ENCODE measurements at regions not wholly inside any gene's neighbourhood (a gene's known extent, or its start where the extent isn't known, plus 50 kb on each side); places are given as distances from the start of the nearest gene placed in this dataset.

GRCh38 chr12:65603438-65604351 lies 220.6 kb upstream of the HMGA2 start:
- H3K27ac Mint-ChIP-seq = no peak overlapping the region
- ATAC-seq (no peak), DNase-seq (ENCODE audit: low spot score in 2 of 2) (no peak)
- H3K9me3 Mint-ChIP-seq = peaks cover 3% of the 10 kb centered on the region
- H3K36me3 Mint-ChIP-seq = no peaks in the 10 kb centered on the region
- H3K4me3 Mint-ChIP-seq = no peak overlapping the region
- no peaks in the 10 kb centered on the region for H3K4me1 Mint-ChIP-seq

GRCh38 chr12:65605019-65605418 lies 219.3 kb upstream of the HMGA2 start:
- Mint-ChIP-seq H3K4me3 (no peak overlapping the region), H3K36me3 (no peaks in the 10 kb centered on the region), H3K27ac (no peak overlapping the region), H3K4me1 (no peaks in the 10 kb centered on the region), H3K9me3 (peaks cover 3% of the 10 kb centered on the region)
- no peak for DNase-seq (ENCODE audit: low spot score in 2 of 2)
- no peak for ATAC-seq

DNA sequence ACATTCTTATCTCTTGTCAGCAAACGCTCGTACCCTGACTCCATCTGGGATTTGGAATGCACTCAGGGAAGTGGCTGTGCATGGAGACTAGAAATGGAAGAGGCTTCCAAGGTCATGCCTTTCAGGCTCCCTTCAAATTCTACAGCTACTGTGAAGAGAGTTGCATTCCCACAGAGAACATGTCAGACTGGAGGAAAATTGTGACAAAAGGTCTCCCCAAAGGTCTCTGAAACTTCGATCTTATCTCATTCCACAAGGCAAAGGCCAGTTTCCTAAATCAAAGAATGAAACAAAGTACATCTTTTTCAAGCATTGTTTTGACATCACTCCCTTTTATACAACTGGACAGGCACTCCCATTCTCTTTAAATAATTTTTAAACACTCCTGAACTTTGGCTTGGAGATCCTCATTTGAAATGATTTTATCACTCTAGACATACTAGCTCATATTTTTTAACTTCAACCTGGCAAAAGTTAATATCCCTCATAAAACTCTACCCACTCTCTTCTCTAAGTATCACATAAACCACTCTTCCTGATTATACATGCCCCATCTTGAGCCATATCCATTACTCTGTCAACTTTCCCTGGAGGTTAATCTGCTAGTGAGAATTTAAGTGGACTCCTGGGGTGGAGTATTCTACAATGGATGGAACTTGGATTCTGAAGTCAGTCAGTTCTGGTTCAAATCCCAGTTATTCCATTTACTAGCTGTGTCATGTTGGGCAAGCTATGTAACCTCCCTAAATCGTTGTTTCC lies 218.1 kb upstream of the HMGA2 start:
- H3K27ac Mint-ChIP-seq = no peak overlapping the region
- ATAC-seq = no peak

DNA sequence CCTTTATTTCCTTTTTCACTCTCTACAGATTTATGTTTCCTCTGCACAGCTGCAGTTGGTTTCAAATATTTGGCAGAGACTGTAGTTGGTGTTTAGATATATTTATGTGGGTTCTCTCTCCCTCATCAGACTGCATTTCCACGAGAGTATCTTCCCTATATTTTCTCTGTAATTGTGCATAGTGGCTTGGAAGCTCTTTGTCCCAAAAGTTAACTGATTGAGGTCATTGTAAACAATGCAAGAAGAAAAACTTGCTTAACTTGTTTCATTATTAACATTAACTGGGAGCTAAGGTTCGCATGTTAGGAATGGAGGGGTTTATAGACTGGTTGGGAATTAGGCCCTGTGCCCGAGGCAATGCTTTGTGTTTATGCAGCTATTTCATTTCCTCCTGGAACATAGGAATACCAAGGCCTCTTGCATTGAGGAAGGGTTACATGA lies 216.9 kb upstream of the HMGA2 start:
- no peak for ATAC-seq

More for the DNA sequence above, 218.1 kb upstream of the HMGA2 start:
- H3K4me3 Mint-ChIP-seq = no peak overlapping the region
- H3K36me3 Mint-ChIP-seq = no peaks in the 10 kb centered on the region
- no peaks in the 10 kb centered on the region for H3K4me1 Mint-ChIP-seq
- peaks cover 3% of the 10 kb centered on the region for H3K9me3 Mint-ChIP-seq
- no peak for DNase-seq (ENCODE audit: low spot score in 2 of 2)

GRCh38 chr12:65608319-65608916 lies 215.9 kb upstream of the HMGA2 start:
- no peak overlapping the region for H3K27ac Mint-ChIP-seq
- no peak overlapping the region for H3K4me3 Mint-ChIP-seq
- ATAC-seq = no peak

More for the DNA sequence above, 216.9 kb upstream of the HMGA2 start:
- DNase-seq (ENCODE audit: low spot score in 2 of 2) = no peak
- Mint-ChIP-seq H3K27ac (no peak overlapping the region), H3K36me3 (no peaks in the 10 kb centered on the region), H3K4me1 (no peaks in the 10 kb centered on the region), H3K9me3 (peaks cover 3% of the 10 kb centered on the region), H3K4me3 (no peak overlapping the region)

GRCh38 chr12:65609359-65609771 lies 214.9 kb upstream of the HMGA2 start:
- no peaks in the 10 kb centered on the region for H3K4me1 Mint-ChIP-seq
- H3K36me3 Mint-ChIP-seq = no peaks in the 10 kb centered on the region
- ATAC-seq (no peak), DNase-seq (ENCODE audit: low spot score in 2 of 2) (no peak)
- no peak overlapping the region for H3K27ac Mint-ChIP-seq
- peaks cover 6% of the 10 kb centered on the region for H3K9me3 Mint-ChIP-seq
- H3K4me3 Mint-ChIP-seq = no peak overlapping the region

More at GRCh38 chr12:65608319-65608916, 215.9 kb upstream of the HMGA2 start:
- peaks cover 5% of the 10 kb centered on the region for H3K9me3 Mint-ChIP-seq
- no peak for DNase-seq (ENCODE audit: low spot score in 2 of 2)
- H3K36me3 Mint-ChIP-seq = no peaks in the 10 kb centered on the region
- H3K4me1 Mint-ChIP-seq = no peaks in the 10 kb centered on the region

GRCh38 chr12:65611396-65611795 lies 212.9 kb upstream of the HMGA2 start:
- no peaks in the 10 kb centered on the region for H3K36me3 Mint-ChIP-seq
- no peaks in the 10 kb centered on the region for H3K4me1 Mint-ChIP-seq
- H3K27ac Mint-ChIP-seq = no peak overlapping the region
- DNase-seq (ENCODE audit: low spot score in 2 of 2) (no peak), ATAC-seq (no peak)
- no peak overlapping the region for H3K4me3 Mint-ChIP-seq
- peaks cover 5% of the 10 kb centered on the region for H3K9me3 Mint-ChIP-seq

- H3K4me3 Mint-ChIP-seq = no peak overlapping the region
- ATAC-seq (no peak), DNase-seq (ENCODE audit: low spot score in 2 of 2) (no peak)
Observed at GRCh38 chr12:65612440-65612839, 211.8 kb upstream of the HMGA2 start.

GRCh38 chr12:65613692-65614091 lies 210.6 kb upstream of the HMGA2 start:
- no peak for DNase-seq (ENCODE audit: low spot score in 2 of 2)
- H3K9me3 Mint-ChIP-seq = peaks cover 7% of the 10 kb centered on the region

More at GRCh38 chr12:65612440-65612839, 211.8 kb upstream of the HMGA2 start:
- H3K4me1 Mint-ChIP-seq = no peaks in the 10 kb centered on the region
- peaks cover 5% of the 10 kb centered on the region for H3K9me3 Mint-ChIP-seq
- H3K36me3 Mint-ChIP-seq = no peaks in the 10 kb centered on the region
- no peak overlapping the region for H3K27ac Mint-ChIP-seq

DNA sequence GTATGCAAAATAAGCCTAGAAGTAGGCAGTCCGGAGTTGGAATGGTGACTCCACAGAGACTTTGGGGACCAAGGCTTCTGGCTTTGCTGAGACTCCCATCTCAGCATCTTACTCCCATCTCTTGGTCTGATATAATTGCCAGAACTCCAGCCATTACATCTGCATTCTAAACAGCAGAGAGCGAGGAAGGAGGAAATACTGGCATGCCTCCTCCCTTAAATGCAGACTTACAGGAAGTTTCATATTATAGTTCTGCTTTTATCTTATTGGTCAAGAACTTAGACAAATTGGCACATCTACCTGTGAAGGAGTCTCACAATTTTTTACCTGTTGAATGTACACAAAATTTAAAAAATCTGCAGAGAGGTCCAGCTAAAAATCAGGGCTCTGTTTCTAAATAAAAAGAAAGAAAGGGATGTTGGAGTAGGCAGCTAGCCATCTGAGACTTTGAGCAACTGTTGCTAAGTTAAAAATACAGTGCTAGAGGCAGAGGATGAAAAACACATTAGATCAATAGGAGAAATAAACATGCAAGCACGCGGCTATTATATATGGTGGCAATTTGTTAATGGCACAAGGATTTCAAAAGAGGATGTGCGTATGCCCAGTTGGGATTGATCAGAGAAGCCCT lies 209.9 kb upstream of the HMGA2 start:
- DNase-seq (ENCODE audit: low spot score in 2 of 2) (no peak), ATAC-seq (no peak)
- H3K4me3 Mint-ChIP-seq = no peak overlapping the region
- H3K4me1 Mint-ChIP-seq = no peaks in the 10 kb centered on the region
- no peak overlapping the region for H3K27ac Mint-ChIP-seq
- H3K9me3 Mint-ChIP-seq = peaks cover 7% of the 10 kb centered on the region
- no peaks in the 10 kb centered on the region for H3K36me3 Mint-ChIP-seq

More at GRCh38 chr12:65613692-65614091, 210.6 kb upstream of the HMGA2 start:
- Mint-ChIP-seq H3K36me3 (no peaks in the 10 kb centered on the region), H3K27ac (no peak overlapping the region), H3K4me1 (no peaks in the 10 kb centered on the region), H3K4me3 (no peak overlapping the region)
- no peak for ATAC-seq

GRCh38 chr12:65615118-65615517 lies 209.2 kb upstream of the HMGA2 start:
- no peak for ATAC-seq
- no peaks in the 10 kb centered on the region for H3K4me1 Mint-ChIP-seq
- H3K9me3 Mint-ChIP-seq = peaks cover 7% of the 10 kb centered on the region
- no peaks in the 10 kb centered on the region for H3K36me3 Mint-ChIP-seq
- no peak for DNase-seq (ENCODE audit: low spot score in 2 of 2)
- no peak overlapping the region for H3K27ac Mint-ChIP-seq
- H3K4me3 Mint-ChIP-seq = no peak overlapping the region

- ATAC-seq = no peak
- no peak overlapping the region for H3K4me3 Mint-ChIP-seq
- peaks cover 7% of the 10 kb centered on the region for H3K9me3 Mint-ChIP-seq
- H3K27ac Mint-ChIP-seq = no peak overlapping the region
- H3K36me3 Mint-ChIP-seq = no peaks in the 10 kb centered on the region
- DNase-seq (ENCODE audit: low spot score in 2 of 2) = no peak
- H3K4me1 Mint-ChIP-seq = no peaks in the 10 kb centered on the region
Observed at GRCh38 chr12:65616022-65616421, 208.3 kb upstream of the HMGA2 start.

GRCh38 chr12:65618588-65618987 lies 205.7 kb upstream of the HMGA2 start:
- peaks cover 5% of the 10 kb centered on the region for H3K9me3 Mint-ChIP-seq
- no peaks in the 10 kb centered on the region for H3K4me1 Mint-ChIP-seq
- H3K27ac Mint-ChIP-seq = no peak overlapping the region
- no peak overlapping the region for H3K4me3 Mint-ChIP-seq
- H3K36me3 Mint-ChIP-seq = no peaks in the 10 kb centered on the region
- ATAC-seq (no peak), DNase-seq (ENCODE audit: low spot score in 2 of 2) (no peak)

- ATAC-seq (no peak), DNase-seq (ENCODE audit: low spot score in 2 of 2) (no peak)
- Mint-ChIP-seq H3K4me3 (no peak overlapping the region), H3K9me3 (peaks cover 5% of the 10 kb centered on the region), H3K4me1 (no peaks in the 10 kb centered on the region), H3K36me3 (no peaks in the 10 kb centered on the region), H3K27ac (no peak overlapping the region)
Observed at GRCh38 chr12:65619018-65619417, 205.3 kb upstream of the HMGA2 start.

DNA sequence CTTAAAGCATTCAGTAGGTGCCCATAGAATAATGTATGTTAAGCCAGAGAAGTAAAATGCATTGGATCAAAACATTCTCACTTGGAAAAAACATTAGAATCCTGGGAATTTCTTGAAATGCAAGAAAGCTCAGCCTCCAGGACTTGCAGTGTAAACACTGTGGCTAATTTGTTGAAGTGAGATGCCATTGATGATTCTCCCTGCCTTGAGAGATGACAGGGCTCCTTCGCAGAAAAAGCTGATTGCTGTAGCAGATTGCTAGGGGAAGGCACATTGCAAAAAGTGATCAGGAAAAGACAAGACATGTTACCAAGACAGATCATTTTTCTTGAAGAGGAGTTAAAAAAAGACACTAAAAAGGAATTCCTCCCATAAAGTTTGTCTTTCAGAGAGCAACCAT lies 204.2 kb upstream of the HMGA2 start:
- H3K9me3 Mint-ChIP-seq = peaks cover 5% of the 10 kb centered on the region
- no peak for ATAC-seq
- H3K36me3 Mint-ChIP-seq = no peaks in the 10 kb centered on the region
- H3K4me3 Mint-ChIP-seq = no peak overlapping the region
- H3K27ac Mint-ChIP-seq = no peak overlapping the region
- H3K4me1 Mint-ChIP-seq = no peaks in the 10 kb centered on the region
- no peak for DNase-seq (ENCODE audit: low spot score in 2 of 2)

All from stimulated activated effector memory CD8-positive, alpha-beta T cell treated with anti-CD3 and anti-CD28 coated beads, Interleukin-12 subunit alpha, Interleukin-12 subunit beta, amount 100 ng/mL, for 72 hours (primary cell).